CD8-positive, alpha-beta memory T cell (primary cell): ENCODE measurements at regions not wholly inside any gene's neighbourhood (a gene's known extent, or its start where the extent isn't known, plus 50 kb on each side); places are given as distances from the start of the nearest gene placed in this dataset.
"Not testable (repeated sequence)": the region's sequence is repeated elsewhere in the genome, so short reads cannot be mapped to it uniquely, and the experiment has no call there.

Source experiments
- CTCF ChIA-PET: fragments of 350-600 bp; sonication (Branson Sonifier 250); formaldehyde crosslinking; loops from one replicate; lab custom pipeline; 2021; ENCODE audit warnings: antibody characterized with exemption; lab: Charles Lee
- POLR2A ChIA-PET: fragments of 350-600 bp; sonication (Branson Sonifier 250); formaldehyde crosslinking; loops from one replicate; lab custom pipeline; 2021; ENCODE audit warnings: antibody characterized with exemption; lab: Charles Lee
- DNase-seq, 5 donors: peaks; one replicate each; pipeline versions ENCODE4 v3.0.0 to v3.0.0-alpha.2; 2020 to 2022; ENCODE audit warnings: mixed read lengths in 1 of 5
- H3K27ac ChIP-seq: one replicate; pipeline ENCODE4 v1.7.0; 2013; ENCODE audit warnings: low read depth, mild to moderate bottlenecking, low read length, moderate library complexity
- H3K27me3 ChIP-seq: 2 replicates; pipeline ENCODE4 v1.7.0; 2013; ENCODE audit warnings: low read length, mild to moderate bottlenecking; ENCODE audit not compliant: insufficient read depth, poor library complexity, severe bottlenecking
- H3K36me3 ChIP-seq: 2 replicates; pipeline ENCODE4 v1.7.0; 2013; ENCODE audit warnings: mild to moderate bottlenecking, low read length, moderate library complexity; ENCODE audit not compliant: insufficient read depth
- H3K4me1 ChIP-seq: 2 replicates; pipeline ENCODE4 v1.7.0; 2013; ENCODE audit warnings: mild to moderate bottlenecking, low read length, moderate library complexity; ENCODE audit not compliant: insufficient read depth
- H3K4me3 ChIP-seq: 2 replicates; pipeline ENCODE4 v1.7.0; 2013; ENCODE audit warnings: mild to moderate bottlenecking, low read length
- H3K9me3 ChIP-seq: 2 replicates; pipeline ENCODE4 v1.7.0; 2013; ENCODE audit warnings: mild to moderate bottlenecking, low read length
- H3K27ac Mint-ChIP-seq, 8 donors: one replicate each; pipeline ENCODE4 v1.8.0; 2020 to 2021; ENCODE audit warnings: mixed read lengths in 8 of 8, mild to moderate bottlenecking in 6 of 8, inconsistent platforms in 3 of 8, moderate library complexity in 3 of 8
- H3K27me3 Mint-ChIP-seq, 2 donors: one replicate each; pipeline ENCODE4 v1.8.0; 2020 to 2021; ENCODE audit warnings: mixed read lengths in 2 of 2, mild to moderate bottlenecking in 1 of 2, moderate library complexity in 1 of 2
- H3K36me3 Mint-ChIP-seq, 3 donors: one replicate each; pipeline ENCODE4 v1.8.0; 2020 to 2021; ENCODE audit warnings: mixed read lengths in 3 of 3, inconsistent platforms in 1 of 3, mild to moderate bottlenecking in 1 of 3
- H3K4me1 Mint-ChIP-seq, 3 donors: one replicate each; pipeline ENCODE4 v1.8.0; 2020 to 2021; ENCODE audit warnings: mixed read lengths in 3 of 3, inconsistent platforms in 1 of 3, mild to moderate bottlenecking in 1 of 3
- H3K4me3 Mint-ChIP-seq, 7 donors: one replicate each; pipeline ENCODE4 v1.8.0; 2020 to 2021; ENCODE audit warnings: mixed read lengths in 7 of 7, mild to moderate bottlenecking in 6 of 7, moderate library complexity in 4 of 7, inconsistent platforms in 2 of 7
- H3K9me3 Mint-ChIP-seq, 5 donors: one replicate each; pipeline ENCODE4 v1.8.0; 2020 to 2022; ENCODE audit warnings: mixed read lengths in 5 of 5, mild to moderate bottlenecking in 3 of 5, moderate library complexity in 2 of 5, inconsistent platforms in 1 of 5

DNA sequence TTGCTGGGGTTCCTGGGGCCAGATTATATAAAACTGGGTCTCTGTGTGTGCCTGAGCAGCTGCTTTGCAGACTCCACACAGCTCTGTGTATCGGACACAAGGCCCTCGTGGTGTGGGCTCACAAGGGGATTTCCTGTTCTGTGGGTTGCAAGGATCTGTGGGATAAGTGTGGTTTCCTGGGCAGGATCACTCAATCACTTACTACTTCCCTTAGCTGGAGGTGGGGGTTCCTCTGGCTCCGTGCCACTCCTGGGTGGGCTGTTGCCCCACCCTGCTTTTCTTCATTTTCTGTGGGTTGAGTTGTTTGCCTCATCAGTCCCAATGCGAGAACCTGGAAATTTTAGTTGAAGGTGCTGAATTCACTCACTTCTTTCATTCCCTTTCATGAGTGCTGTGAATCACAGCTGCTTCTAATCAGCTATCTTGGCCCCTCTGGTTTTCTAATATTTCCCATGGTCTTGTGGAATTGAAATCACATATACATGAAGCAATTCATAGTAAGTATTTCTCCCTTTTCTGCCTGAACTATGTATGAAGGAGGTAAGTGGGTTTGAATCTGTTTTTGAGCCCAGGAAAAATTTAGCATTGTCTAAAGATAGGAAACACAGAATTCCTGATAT, 196.3 kb downstream of the DCDC2C start:
- DNase-seq, result no peak
- H3K9me3 ChIP-seq, result no peaks in the 10 kb centered on the region

GRCh38 chr2:3902131-3902530, 198.8 kb downstream of the DCDC2C start:
- no peak overlapping the region for H3K27ac Mint-ChIP-seq
- no peaks in the 10 kb centered on the region for H3K9me3 ChIP-seq
- H3K4me1 Mint-ChIP-seq, result no peaks in the 10 kb centered on the region
- H3K4me3 ChIP-seq, result no peak overlapping the region
- peaks cover 0 to 7% of the 10 kb centered on the region in 2 donors for H3K27me3 Mint-ChIP-seq
- POLR2A ChIA-PET, result no interaction called here
- no peak for DNase-seq
- H3K27me3 ChIP-seq, result no peaks in the 10 kb centered on the region
- no peaks in the 10 kb centered on the region for H3K4me1 ChIP-seq
- no peak overlapping the region for H3K4me3 Mint-ChIP-seq
- H3K36me3 Mint-ChIP-seq, result no peaks in the 10 kb centered on the region
- H3K36me3 ChIP-seq, result no peaks in the 10 kb centered on the region
- peaks cover 0 to 4% (median 4%) of the 10 kb centered on the region in 5 donors for H3K9me3 Mint-ChIP-seq
- no peak overlapping the region for H3K27ac ChIP-seq
- CTCF ChIA-PET, result no interaction called here

More for the DNA sequence above, 196.3 kb downstream of the DCDC2C start:
- CTCF ChIA-PET, result no interaction called here
- Mint-ChIP-seq H3K27ac (peak overlapping the region in 1 of 8 donors; percentile 6), H3K27me3 (peaks cover 0 to 7% of the 10 kb centered on the region in 2 donors), H3K4me1 (no peaks in the 10 kb centered on the region), H3K4me3 (no peak overlapping the region), H3K36me3 (no peaks in the 10 kb centered on the region), H3K9me3 (peaks cover 0 to 5% (median 4%) of the 10 kb centered on the region in 5 donors)
- POLR2A ChIA-PET, result no interaction called here
- Histone ChIP-seq H3K27me3 (no peaks in the 10 kb centered on the region), H3K27ac (no peak overlapping the region), H3K4me3 (no peak overlapping the region), H3K36me3 (no peaks in the 10 kb centered on the region), H3K4me1 (no peaks in the 10 kb centered on the region)

DNA sequence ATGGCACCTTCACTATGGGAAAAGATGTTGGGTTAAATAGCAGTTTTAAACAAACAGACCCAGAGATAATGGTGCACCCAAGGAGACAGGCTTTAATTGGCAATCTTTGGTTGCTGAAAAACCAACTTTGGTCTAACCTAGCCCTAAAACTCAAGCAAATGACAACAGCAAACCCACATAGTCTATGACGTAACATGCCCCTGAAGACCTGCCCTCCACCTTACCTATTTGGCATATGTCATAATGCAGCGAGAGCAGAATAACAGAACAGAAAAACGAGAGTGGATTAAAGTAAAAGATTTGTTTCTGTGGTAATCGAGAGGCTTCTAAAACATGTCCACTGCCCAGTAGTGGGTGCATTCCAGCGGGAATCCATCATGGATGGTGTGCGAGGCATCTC, 200.7 kb downstream of the DCDC2C start:
- POLR2A ChIA-PET, result no interaction called here
- no peak overlapping the region for H3K4me3 Mint-ChIP-seq

GRCh38 chr2:3908498-3908897, 205.1 kb downstream of the DCDC2C start:
- H3K27ac Mint-ChIP-seq, H3K4me3 ChIP-seq, POLR2A ChIA-PET, H3K27me3 Mint-ChIP-seq, H3K27me3 ChIP-seq, H3K4me1 ChIP-seq, H3K36me3 ChIP-seq, CTCF ChIA-PET, DNase-seq, H3K36me3 Mint-ChIP-seq, H3K9me3 ChIP-seq, H3K4me3 Mint-ChIP-seq, H3K4me1 Mint-ChIP-seq, H3K27ac ChIP-seq: not testable (repeated sequence)
- peaks cover 5 to 15% (median 9%) of the 10 kb centered on the region in 5 donors for H3K9me3 Mint-ChIP-seq

More for the DNA sequence above, 200.7 kb downstream of the DCDC2C start:
- Mint-ChIP-seq H3K9me3 (peaks cover under 1 to 10% (median 3%) of the 10 kb centered on the region in 5 donors), H3K27ac (no peak overlapping the region), H3K4me1 (no peaks in the 10 kb centered on the region), H3K27me3 (peaks cover 2 to 7% of the 10 kb centered on the region in 2 donors), H3K36me3 (no peaks in the 10 kb centered on the region)
- H3K27ac ChIP-seq, result no peak overlapping the region
- H3K9me3 ChIP-seq, result no peaks in the 10 kb centered on the region
- no peak overlapping the region for H3K4me3 ChIP-seq
- H3K4me1 ChIP-seq, result no peaks in the 10 kb centered on the region
- no peak for DNase-seq
- H3K36me3 ChIP-seq, result no peaks in the 10 kb centered on the region
- CTCF ChIA-PET, result no interaction called here
- no peaks in the 10 kb centered on the region for H3K27me3 ChIP-seq

- Mint-ChIP-seq H3K27ac (no peak overlapping the region), H3K4me3 (no peak overlapping the region), H3K9me3 (peaks cover 5 to 14% (median 8%) of the 10 kb centered on the region in 5 donors), H3K27me3 (peaks cover 0 to 5% of the 10 kb centered on the region in 2 donors), H3K36me3 (no peaks in the 10 kb centered on the region), H3K4me1 (no peaks in the 10 kb centered on the region)
- Histone ChIP-seq H3K36me3 (no peaks in the 10 kb centered on the region), H3K4me1 (no peaks in the 10 kb centered on the region), H3K27ac (no peak overlapping the region), H3K4me3 (no peak overlapping the region), H3K27me3 (no peaks in the 10 kb centered on the region), H3K9me3 (no peaks in the 10 kb centered on the region)
- ChIA-PET CTCF (no interaction called here), POLR2A (no interaction called here)
- no peak for DNase-seq
Observed at GRCh38 chr2:3911882-3912455, 208.6 kb downstream of the DCDC2C start.

- Mint-ChIP-seq H3K27me3 (peaks cover 0 to 4% of the 10 kb centered on the region in 2 donors), H3K4me1 (no peaks in the 10 kb centered on the region), H3K9me3 (peaks cover 5 to 13% (median 8%) of the 10 kb centered on the region in 5 donors), H3K27ac (no peak overlapping the region), H3K36me3 (no peaks in the 10 kb centered on the region), H3K4me3 (no peak overlapping the region)
- Histone ChIP-seq H3K27ac (no peak overlapping the region), H3K27me3 (no peaks in the 10 kb centered on the region), H3K9me3 (no peaks in the 10 kb centered on the region), H3K4me3 (no peak overlapping the region), H3K4me1 (no peaks in the 10 kb centered on the region), H3K36me3 (no peaks in the 10 kb centered on the region)
- ChIA-PET CTCF (no interaction called here), POLR2A (no interaction called here)
- DNase-seq, result no peak
Observed at GRCh38 chr2:3913166-3913565, 209.8 kb downstream of the DCDC2C start.

DNA sequence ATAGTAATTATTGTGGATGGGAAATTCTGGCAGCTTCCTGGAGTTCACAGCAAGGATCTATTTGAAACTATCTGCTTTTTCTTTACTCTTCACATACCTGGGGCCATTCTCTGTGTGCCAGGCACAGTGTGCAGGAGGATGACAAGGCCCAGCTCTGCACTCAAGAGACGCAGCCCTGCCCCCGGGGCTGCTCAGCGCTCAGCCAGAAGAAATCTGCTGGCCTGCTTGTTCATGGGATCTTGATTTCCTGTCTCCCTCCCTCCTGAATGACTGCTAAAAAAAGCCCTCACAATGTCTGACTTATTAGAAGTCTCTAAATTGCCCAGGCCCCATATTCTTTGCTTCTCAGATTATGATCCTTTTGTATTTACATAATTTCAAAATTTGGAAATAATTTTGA, 210.9 kb downstream of the DCDC2C start:
- Histone ChIP-seq H3K36me3 (no peaks in the 10 kb centered on the region), H3K27me3 (no peaks in the 10 kb centered on the region), H3K9me3 (no peaks in the 10 kb centered on the region), H3K4me1 (no peaks in the 10 kb centered on the region), H3K27ac (no peak overlapping the region), H3K4me3 (no peak overlapping the region)
- Mint-ChIP-seq H3K36me3 (no peaks in the 10 kb centered on the region), H3K4me1 (no peaks in the 10 kb centered on the region), H3K27ac (no peak overlapping the region), H3K4me3 (no peak overlapping the region), H3K27me3 (peaks cover 0 to 3% of the 10 kb centered on the region in 2 donors), H3K9me3 (peaks cover 3 to 16% (median 7%) of the 10 kb centered on the region in 5 donors)
- ChIA-PET POLR2A (no interaction called here), CTCF (no interaction called here)
- DNase-seq, result no peak

DNA sequence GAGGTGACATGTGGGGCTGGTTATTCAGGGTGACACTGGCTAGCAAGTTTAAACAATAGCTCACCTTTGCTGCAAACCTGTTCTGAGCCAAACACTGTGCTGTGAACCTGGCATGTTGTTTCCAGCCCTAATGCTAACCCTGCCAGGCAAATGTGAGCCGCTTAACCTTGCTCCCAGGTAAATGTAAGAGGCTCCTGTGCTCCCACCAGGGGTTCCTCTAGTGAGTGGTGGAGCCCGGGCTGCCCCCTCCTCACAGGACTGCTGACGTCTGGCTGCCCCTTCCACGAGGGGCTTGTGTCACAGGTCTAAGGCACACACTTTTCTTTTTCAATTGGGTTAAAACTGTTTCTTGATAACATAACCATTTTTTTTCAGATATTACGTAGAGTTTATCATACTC, 223.7 kb downstream of the DCDC2C start:
- Mint-ChIP-seq H3K9me3 (peaks cover 0 to 10% (median 2%) of the 10 kb centered on the region in 5 donors), H3K27ac (no peak overlapping the region), H3K27me3 (no peaks in the 10 kb centered on the region), H3K36me3 (no peaks in the 10 kb centered on the region), H3K4me3 (no peak overlapping the region), H3K4me1 (no peaks in the 10 kb centered on the region)
- Histone ChIP-seq H3K36me3 (no peaks in the 10 kb centered on the region), H3K4me3 (no peak overlapping the region), H3K27ac (no peak overlapping the region), H3K27me3 (no peaks in the 10 kb centered on the region), H3K9me3 (no peaks in the 10 kb centered on the region), H3K4me1 (no peaks in the 10 kb centered on the region)
- no peak for DNase-seq
- ChIA-PET CTCF (no interaction called here), POLR2A (no interaction called here)
